Urothelium cell line (cell line): ENCODE measurements at regions not wholly inside any gene's neighbourhood (a gene's known extent, or its start where the extent isn't known, plus 50 kb on each side); places are given as distances from the start of the nearest gene placed in this dataset.

Experiments
- DNase-seq: peaks from one replicate; pipeline ENCODE4 v3.0.0; 2011; ENCODE audit warnings: low spot score, mixed read lengths
- FAIRE-seq: peaks from 2 replicates; lab custom pipeline; 2011; peaks lifted over from hg19 to GRCh38; lab: Jason Lieb, UNC

- DNase-seq, result no peak
- FAIRE-seq, result no peak
Observed at GRCh38 chr2:6236317-6236716, 544.1 kb downstream of the SOX11 start.

DNA sequence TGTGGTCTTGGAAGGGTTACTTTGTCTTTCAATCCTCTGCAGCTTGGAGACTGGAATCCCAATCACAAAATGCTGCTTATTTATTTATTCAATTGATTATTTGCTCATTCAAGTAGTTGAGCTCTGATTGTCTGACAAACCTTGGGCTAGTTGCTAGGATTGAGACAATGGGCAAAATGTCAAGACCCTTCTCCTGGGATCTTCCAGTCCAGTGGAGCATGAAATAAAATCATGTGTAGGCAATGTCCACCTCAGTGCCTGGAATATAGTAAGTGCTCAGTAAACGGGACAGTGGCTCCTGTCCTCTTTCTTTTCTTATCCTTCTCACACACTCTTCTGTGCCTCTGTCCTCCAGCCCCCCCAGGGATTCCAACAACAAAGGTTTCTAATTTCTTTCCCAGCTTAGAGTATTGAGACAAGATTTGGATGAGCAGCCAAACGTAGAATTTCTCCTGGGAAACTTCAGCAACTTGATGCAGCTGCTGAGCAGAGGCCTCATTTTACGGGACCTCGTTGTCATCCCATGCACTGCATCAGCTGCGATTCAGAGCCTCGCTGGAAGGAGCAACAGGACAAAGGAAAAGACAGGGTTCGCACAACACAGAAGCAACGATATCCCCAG, 545.0 kb downstream of the SOX11 start:
- FAIRE-seq, result no peak
- no peak for DNase-seq

DNA sequence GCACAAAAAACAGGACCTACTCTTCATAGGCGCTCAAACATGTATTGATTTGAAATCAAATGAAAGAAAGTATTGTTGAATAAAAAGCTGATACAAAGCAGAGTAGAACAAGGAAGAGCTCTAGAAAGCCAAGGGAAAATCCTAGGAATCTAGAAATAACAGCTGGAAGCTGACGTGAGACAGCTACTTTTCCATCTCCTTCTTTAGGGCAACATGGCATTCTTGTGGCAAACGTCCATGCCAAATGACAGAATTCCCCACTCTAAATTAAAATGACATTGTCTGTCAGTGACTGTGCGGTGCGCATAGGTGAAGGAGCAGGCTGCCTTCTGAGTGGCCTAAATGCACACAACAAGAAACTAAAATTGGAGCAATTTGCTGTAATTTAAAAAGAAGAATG, 557.4 kb downstream of the SOX11 start:
- FAIRE-seq, result no peak

DNA sequence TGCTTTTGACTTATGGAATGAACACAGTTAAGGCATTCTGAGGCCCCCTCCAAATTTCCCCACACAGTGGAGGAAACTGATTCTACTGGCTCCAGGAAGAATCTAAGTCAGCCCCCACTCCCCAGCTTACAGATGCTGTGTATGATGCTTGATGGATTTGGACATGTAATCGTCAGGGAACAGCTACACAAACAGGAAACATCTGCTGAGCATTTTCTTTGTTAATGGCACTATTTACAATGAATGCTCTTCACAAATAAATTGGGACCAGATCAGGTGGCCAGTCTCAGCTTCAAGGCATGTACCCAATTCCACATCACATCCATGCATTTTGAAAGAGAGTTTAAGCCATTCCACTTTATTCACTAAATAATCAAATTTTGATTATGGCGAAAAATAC, 562.3 kb downstream of the SOX11 start:
- FAIRE-seq (no peak), DNase-seq (no peak)

More for the DNA sequence above, 557.4 kb downstream of the SOX11 start:
- no peak for DNase-seq

- FAIRE-seq (no peak), DNase-seq (no peak)
Observed at GRCh38 chr2:6264198-6264597, 572.0 kb downstream of the SOX11 start.

DNA sequence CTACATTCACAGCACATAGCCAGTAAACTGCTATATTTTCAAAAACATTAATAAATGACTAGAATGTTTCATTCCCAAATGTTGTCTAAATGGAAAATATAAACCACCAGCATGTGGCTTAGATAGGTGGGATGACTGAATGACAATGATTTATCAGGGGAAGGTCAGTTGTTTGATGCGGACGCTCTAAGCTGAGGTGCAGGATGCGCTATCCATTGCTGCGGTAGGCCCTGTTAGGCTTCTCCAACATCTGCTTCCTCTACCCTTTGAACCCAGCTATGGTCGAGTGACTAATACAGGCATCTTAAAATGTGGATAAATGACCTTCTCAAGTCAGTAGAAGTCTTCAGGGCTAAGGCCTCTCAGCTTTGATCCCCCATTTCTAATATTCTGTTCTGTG, 584.2 kb downstream of the CMPK2 start:
- DNase-seq (no peak), FAIRE-seq (no peak)

DNA sequence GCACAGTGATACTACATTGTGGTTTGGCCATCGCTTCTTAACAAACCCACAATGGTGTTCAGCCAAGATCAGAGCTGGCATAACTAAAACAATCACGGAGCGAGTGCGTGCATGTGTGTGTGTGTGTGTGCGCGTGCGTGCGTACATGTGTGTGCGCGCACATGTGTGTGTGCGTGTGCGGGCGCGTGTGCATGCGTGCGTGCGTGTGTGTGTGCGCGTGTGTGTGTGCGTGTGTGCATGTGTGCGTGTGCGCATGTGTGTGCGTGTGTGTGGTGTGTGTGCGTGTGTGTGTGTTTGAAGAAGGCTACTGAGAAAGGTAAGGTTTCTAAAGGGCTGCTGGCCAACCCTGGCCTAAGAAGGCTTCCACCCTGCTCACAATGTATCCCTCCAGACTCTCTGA, 582.4 kb downstream of the CMPK2 start:
- DNase-seq, result no peak
- FAIRE-seq, result no peak

GRCh38 chr2:6287406-6287805, 578.3 kb downstream of the CMPK2 start:
- FAIRE-seq, result no peak
- no peak for DNase-seq

DNA sequence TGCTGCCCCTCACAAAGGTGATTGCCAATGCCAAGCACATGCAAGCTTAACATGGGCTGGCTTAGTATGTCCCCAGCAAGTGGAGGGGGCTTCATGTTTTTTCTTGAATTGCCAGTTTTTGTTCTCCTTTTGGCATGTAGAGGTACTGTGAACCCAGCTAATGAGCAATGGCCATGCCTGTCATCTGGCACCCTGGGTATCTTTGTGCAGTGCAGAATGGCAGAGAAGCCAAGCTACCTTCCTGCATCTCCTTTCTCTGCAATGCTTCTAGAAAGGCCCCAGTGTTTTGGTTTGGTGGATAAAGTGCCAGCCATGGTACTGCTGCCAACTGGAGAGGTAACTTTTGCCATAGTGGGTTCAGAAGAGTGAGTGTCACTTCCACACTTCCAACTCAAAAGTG, 576.9 kb downstream of the CMPK2 start:
- DNase-seq (no peak), FAIRE-seq (no peak)

DNA sequence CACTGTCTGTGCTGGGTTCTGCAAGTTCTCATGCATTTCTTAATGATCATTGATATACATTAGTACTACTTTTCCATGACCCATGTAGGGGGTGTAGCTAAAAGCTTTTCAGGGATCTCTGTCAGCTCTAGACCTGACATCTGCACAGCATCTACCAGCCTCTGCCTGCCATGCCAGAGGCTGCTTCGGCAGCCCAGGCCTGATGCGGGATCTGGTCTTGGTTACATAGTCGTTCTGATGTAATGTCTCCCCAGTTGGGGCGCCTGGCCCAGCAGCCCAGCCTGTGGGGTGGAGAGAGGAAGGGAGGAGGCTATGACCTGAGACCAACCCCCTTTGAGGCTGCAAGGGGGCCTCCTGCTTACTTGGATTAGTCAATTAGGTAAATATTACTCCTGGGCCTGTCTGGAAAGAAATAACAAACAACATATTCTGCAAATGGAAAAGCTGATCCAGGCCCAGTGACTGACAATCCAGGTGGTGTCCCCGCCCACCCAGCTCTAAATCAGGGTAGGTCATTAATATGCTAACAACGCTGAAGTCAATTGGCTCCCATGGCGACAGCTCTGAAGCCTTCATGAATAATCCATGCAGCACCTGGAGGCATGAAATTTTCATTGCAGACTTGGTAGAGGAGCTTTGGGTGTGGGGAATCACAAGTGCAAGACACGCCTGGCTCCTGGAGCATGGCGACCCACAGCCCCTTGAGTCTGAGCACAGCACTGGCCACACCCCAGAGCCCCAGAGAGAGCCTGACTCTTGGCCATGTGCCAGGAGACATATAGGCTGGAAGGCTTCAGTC, 575.3 kb downstream of the CMPK2 start:
- DNase-seq (no peak), FAIRE-seq (no peak)

GRCh38 chr2:6294791-6295190, 570.9 kb downstream of the CMPK2 start:
- FAIRE-seq (no peak), DNase-seq (no peak)

GRCh38 chr2:6297238-6297637, 568.5 kb downstream of the CMPK2 start:
- DNase-seq (no peak), FAIRE-seq (no peak)

DNA sequence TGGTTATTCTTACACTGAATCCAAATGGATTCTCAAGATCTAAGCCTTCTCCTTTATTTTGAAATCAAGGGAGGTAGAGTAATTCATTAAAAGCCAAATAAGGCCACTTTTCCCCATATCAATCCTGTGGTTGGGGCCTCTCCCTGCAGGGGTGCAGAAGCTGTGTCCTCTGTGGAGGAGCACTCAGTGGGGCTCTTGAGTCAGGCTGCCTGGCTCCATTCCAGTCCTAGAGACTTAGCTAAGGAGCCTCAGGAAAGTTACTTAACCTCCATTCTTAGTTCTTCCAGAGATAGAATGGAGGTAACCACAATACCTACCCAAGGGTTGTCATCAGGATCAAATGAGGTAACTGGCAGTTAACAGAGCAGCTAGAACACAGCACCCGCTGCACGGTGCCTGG, 564.3 kb downstream of the CMPK2 start:
- no peak for DNase-seq
- no peak for FAIRE-seq

GRCh38 chr2:6308986-6309385, 556.7 kb downstream of the CMPK2 start:
- DNase-seq, result no peak
- no peak for FAIRE-seq

GRCh38 chr2:6309415-6310255, 556.1 kb downstream of the CMPK2 start:
- DNase-seq (no peak), FAIRE-seq (no peak)

DNA sequence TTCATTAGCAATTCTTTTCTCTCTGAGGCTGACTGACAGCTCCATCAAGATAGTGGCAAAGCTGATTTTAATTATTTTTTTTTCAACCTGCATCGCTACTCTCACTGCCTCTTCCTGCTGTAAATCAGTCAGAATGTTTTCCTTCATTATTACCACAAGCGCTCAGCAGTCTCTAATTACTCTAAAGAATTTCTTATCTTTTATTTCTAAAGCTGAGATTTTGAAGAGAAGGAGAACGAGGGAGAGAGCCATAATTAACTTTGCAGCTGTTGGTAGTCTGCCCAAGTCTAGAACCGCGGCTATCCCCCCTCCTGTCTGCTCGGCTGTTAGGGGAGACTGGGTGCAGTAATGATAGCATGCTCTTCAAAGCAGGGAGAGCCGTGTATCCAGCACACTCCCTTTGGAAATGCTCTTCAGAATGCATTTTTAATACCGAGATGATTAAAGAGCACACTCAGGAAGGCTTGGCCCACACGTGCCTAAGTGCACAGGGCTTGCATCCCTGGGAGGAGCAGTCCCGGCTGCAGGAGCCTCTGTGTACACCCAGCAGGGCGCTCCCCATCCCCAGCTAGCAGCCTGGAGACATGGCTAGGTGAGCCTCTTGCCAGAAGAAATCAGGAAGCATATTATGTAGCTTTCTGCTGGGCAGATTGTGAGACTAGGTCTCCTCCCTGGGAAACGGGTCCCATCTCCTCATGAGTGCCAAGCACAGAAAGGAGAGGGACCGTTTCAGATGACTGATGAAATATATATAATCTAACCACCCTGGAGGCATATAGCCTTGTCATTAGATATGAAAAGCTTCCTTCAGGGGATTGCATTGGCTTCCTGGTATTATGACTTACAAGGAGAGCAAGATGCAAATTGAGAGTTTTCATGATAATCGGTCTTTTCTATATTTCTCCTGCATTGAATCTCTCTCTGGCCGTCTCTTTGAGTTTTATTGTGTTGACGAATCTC, 555.2 kb downstream of the CMPK2 start:
- no peak for FAIRE-seq
- DNase-seq, result no peak

GRCh38 chr2:6312367-6312766, 553.3 kb downstream of the CMPK2 start:
- FAIRE-seq, result no peak
- no peak for DNase-seq

DNA sequence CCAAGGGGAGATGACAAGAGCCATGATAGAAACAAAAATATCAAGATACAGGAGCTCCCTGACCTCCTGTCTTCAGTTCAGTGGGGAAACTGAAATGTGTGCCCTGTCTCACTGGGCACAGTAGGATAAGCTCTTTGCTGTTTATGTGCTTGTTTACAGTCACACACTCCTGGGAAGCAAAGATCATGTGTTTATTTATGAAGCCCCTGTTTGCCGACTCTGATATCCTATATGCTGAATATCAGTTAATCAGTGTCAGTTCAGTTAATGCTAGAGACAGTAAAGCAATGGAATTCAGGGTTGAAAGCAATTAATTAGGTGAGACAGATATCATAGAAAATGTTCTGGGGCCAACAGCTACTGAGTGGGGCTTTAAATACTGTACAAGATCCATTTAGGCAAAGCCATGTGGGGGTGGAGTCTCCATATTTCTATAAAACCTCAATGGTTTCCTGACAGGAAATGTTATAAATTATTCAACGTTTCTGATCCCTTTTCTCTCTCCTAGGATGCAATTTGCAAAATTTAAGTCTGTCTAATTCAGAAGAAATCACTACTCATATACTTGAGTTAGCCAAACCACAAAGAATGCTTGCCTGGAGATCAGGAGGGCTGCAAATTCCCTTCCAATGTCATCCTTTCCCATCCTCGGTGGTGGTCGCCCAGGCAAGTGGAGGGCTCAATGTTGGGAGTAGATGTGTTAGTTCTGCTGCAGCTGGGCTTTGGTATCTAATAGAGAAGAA, 551.3 kb downstream of the CMPK2 start:
- no peak for DNase-seq
- no peak for FAIRE-seq

DNA sequence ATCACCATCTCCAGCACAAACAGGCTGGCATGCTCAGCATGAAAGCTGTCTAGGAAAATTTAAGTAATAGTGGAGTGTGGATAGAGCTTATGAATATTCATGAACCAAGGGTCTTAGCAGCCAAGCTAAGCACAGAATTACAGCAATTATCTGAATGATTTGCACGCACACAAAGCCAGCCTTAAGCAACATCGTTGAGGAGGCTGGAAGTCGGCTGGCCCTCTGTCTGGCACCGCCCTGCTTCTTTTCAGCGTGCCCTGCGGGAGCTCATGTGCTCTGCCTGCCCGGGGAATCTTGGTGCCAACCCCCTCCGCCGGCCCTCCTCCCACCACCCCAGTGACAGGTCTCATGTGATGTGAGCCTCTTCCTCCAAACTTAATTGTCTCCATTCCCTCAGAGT, 540.1 kb downstream of the CMPK2 start:
- DNase-seq (no peak), FAIRE-seq (no peak)

DNA sequence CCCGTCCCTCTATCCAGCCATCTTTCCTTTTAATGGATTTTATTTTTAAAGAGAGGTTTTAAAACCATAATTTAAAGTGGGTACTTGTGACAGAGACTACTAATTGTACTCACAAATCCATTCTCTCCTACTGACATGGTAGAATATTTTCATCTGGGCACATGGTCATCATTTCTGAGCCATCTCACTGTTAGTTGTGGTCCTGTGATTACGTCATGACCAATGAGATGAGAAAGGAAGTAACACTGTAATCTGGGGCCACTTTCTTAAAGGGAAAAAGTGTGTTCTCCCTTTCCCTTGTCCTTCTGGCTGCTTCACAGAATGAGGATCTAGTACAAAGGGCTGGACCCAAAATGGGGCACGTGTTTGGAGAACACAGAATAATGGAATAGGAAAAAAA, 538.7 kb downstream of the CMPK2 start:
- FAIRE-seq, result no peak
- no peak for DNase-seq
